Loucy (cell line): ENCODE measurements at regions not wholly inside any gene's neighbourhood (a gene's known extent, or its start where the extent isn't known, plus 50 kb on each side); places are given as distances from the start of the nearest gene placed in this dataset.

Experiments used
- H2AFZ ChIP-seq: fragments of 200-600 bp; sonication (generic); 2 replicates; pipeline ENCODE4 v1.6.0; 2016; ENCODE audit warnings: antibody characterized with exemption, mild to moderate bottlenecking, low read length, moderate library complexity
- H3F3A ChIP-seq: fragments of 200-600 bp; 2 replicates; pipeline ENCODE4 v1.6.0; 2016; ENCODE audit warnings: antibody characterized with exemption, low read depth, mild to moderate bottlenecking
- H3K27me3 ChIP-seq: fragments of 200-600 bp; sonication (generic); 2 replicates; pipeline ENCODE4 v1.6.1; 2014; ENCODE audit warnings: low read length, mild to moderate bottlenecking; ENCODE audit not compliant: insufficient read depth, poor library complexity, severe bottlenecking
- H3K36me3 ChIP-seq: fragments of 200-600 bp; sonication (generic); 2 replicates; pipeline ENCODE4 v1.6.1; 2016; ENCODE audit warnings: low read length; ENCODE audit not compliant: insufficient read depth
- H3K4me1 ChIP-seq: fragments of 200-600 bp; sonication (generic); 2 replicates; pipeline ENCODE4 v1.5.1; 2014; ENCODE audit warnings: low read length, mild to moderate bottlenecking; ENCODE audit not compliant: insufficient read depth, poor library complexity, severe bottlenecking
- H3K4me2 ChIP-seq: fragments of 200-600 bp; sonication (generic); 2 replicates; pipeline ENCODE4 v1.6.0; 2014; ENCODE audit warnings: antibody characterized with exemption, low read length, low read depth, mild to moderate bottlenecking; ENCODE audit not compliant: poor library complexity, severe bottlenecking
- H3K4me3 ChIP-seq: fragments of 200-600 bp; sonication (generic); 2 replicates; pipeline ENCODE4 v1.5.1; 2014; ENCODE audit warnings: low read length, mild to moderate bottlenecking, mixed read lengths; ENCODE audit not compliant: poor library complexity, severe bottlenecking
- H3K79me2 ChIP-seq: fragments of 200-600 bp; sonication (generic); 2 replicates; pipeline ENCODE4 v1.6.1; 2014; ENCODE audit warnings: low read length; ENCODE audit not compliant: insufficient read depth
- H3K9ac ChIP-seq: fragments of 200-600 bp; sonication (generic); 2 replicates; pipeline ENCODE4 v1.6.0; 2014; ENCODE audit warnings: mild to moderate bottlenecking, low read depth, low read length, moderate library complexity; ENCODE audit not compliant: poor library complexity, severe bottlenecking
- H3K9me2 ChIP-seq: fragments of 200-600 bp; sonication (generic); replicated peaks from 2 replicates; pipeline ENCODE4 v1.6.1; 2016; ENCODE audit warnings: low read depth, low read length, mixed read lengths
- H3K9me3 ChIP-seq: fragments of 200-600 bp; sonication (generic); 2 replicates; pipeline ENCODE4 v1.6.1; 2014; ENCODE audit warnings: mild to moderate bottlenecking, antibody characterized with exemption, low read length, low read depth; ENCODE audit not compliant: insufficient read depth
- H4K20me1 ChIP-seq: fragments of 200-600 bp; sonication (generic); 2 replicates; pipeline ENCODE4 v1.6.0; 2014; ENCODE audit warnings: antibody characterized with exemption, low read length, mild to moderate bottlenecking; ENCODE audit not compliant: insufficient read depth, poor library complexity, severe bottlenecking
- CTCF ChIP-seq: fragments of 200-600 bp; sonication (generic); conservative IDR thresholded peaks from 2 replicates; pipeline ENCODE4 v1.5.1; 2014; ENCODE audit warnings: mild to moderate bottlenecking, antibody characterized with exemption, low read length
- EZH2phosphoT487 ChIP-seq: fragments of 200-600 bp; IDR thresholded peaks from 2 replicates; pipeline ENCODE4 v1.6.1; 2018; ENCODE audit warnings: antibody characterized with exemption, mild to moderate bottlenecking, moderate library complexity, borderline replicate concordance

- Histone ChIP-seq H3K9me3 (no peaks in the 10 kb centered on the region), H3F3A (no peaks in the 10 kb centered on the region), H3K79me2 (no peaks in the 10 kb centered on the region), H3K4me3 (no peak overlapping the region), H3K4me1 (no peaks in the 10 kb centered on the region), H2AFZ (no peak overlapping the region), H3K9me2 (no peaks in the 10 kb centered on the region), H3K4me2 (no peak overlapping the region), H3K9ac (no peak overlapping the region), H3K27me3 (no peaks in the 10 kb centered on the region), H4K20me1 (no peaks in the 10 kb centered on the region), H3K36me3 (no peaks in the 10 kb centered on the region)
- no peak for TF ChIP-seq CTCF
- no peak for TF ChIP-seq EZH2phosphoT487
Observed at GRCh38 chr14:56044196-56044595, 74.0 kb upstream of the PELI2 start.

GRCh38 chr14:56046546-56046945 is 71.7 kb upstream of the PELI2 start:
- H3K9me3 ChIP-seq, result no peaks in the 10 kb centered on the region
- H2AFZ ChIP-seq, result no peak overlapping the region
- no peaks in the 10 kb centered on the region for H3K9me2 ChIP-seq
- no peaks in the 10 kb centered on the region for H4K20me1 ChIP-seq
- no peak overlapping the region for H3K4me2 ChIP-seq
- H3K79me2 ChIP-seq, result no peaks in the 10 kb centered on the region
- TF ChIP-seq CTCF, result no peak
- no peak for TF ChIP-seq EZH2phosphoT487
- no peaks in the 10 kb centered on the region for H3K36me3 ChIP-seq
- no peak overlapping the region for H3K9ac ChIP-seq
- no peaks in the 10 kb centered on the region for H3F3A ChIP-seq
- no peaks in the 10 kb centered on the region for H3K27me3 ChIP-seq
- H3K4me3 ChIP-seq, result no peak overlapping the region
- H3K4me1 ChIP-seq, result no peaks in the 10 kb centered on the region

GRCh38 chr14:56046996-56047395 is 71.2 kb upstream of the PELI2 start:
- Histone ChIP-seq H4K20me1 (no peaks in the 10 kb centered on the region), H3K36me3 (no peaks in the 10 kb centered on the region), H3K4me2 (no peak overlapping the region), H3K9me3 (no peaks in the 10 kb centered on the region), H3K27me3 (no peaks in the 10 kb centered on the region), H3K4me1 (no peaks in the 10 kb centered on the region), H3K79me2 (no peaks in the 10 kb centered on the region), H3K9ac (no peak overlapping the region), H3K9me2 (no peaks in the 10 kb centered on the region), H3F3A (no peaks in the 10 kb centered on the region), H3K4me3 (no peak overlapping the region), H2AFZ (no peak overlapping the region)
- TF ChIP-seq CTCF, result no peak
- no peak for TF ChIP-seq EZH2phosphoT487
